GM18858 (cell line): ENCODE measurements at regions not wholly inside any gene's neighbourhood (a gene's known extent, or its start where the extent isn't known, plus 50 kb on each side); places are given as distances from the start of the nearest gene placed in this dataset.

Source experiments
- ATAC-seq: cut with Tn5 transposase; IDR thresholded peaks from one replicate; pipeline ENCODE4 v1.9.1; 2021; ENCODE audit not compliant: unreplicated experiment

GRCh38 chr13:91189506-91189905 is 158.0 kb upstream of the MIR17HG start:
- ATAC-seq = no peak

- ATAC-seq = no peak
Measured at GRCh38 chr13:91193358-91193757, 154.1 kb upstream of the MIR17HG start.

- ATAC-seq = no peak
Measured at GRCh38 chr13:91195789-91196188, 151.7 kb upstream of the MIR17HG start.

GRCh38 chr13:91196958-91197357 is 150.5 kb upstream of the MIR17HG start:
- ATAC-seq = peak; percentile 85

GRCh38 chr13:91199866-91200265 is 147.6 kb upstream of the MIR17HG start:
- ATAC-seq = no peak

- ATAC-seq = no peak
Measured at GRCh38 chr13:91200486-91200885, 147.0 kb upstream of the MIR17HG start.

GRCh38 chr13:91203430-91203829 is 144.1 kb upstream of the MIR17HG start:
- ATAC-seq = no peak

GRCh38 chr13:91207261-91207660 is 140.2 kb upstream of the MIR17HG start:
- ATAC-seq = no peak

- no peak for ATAC-seq
Measured at GRCh38 chr13:91211510-91211909, 136.0 kb upstream of the MIR17HG start.

- ATAC-seq = no peak
Measured at GRCh38 chr13:91212231-91212630, 135.3 kb upstream of the MIR17HG start.

- no peak for ATAC-seq
Measured at GRCh38 chr13:91214031-91214430, 133.5 kb upstream of the MIR17HG start.

- no peak for ATAC-seq
Measured at GRCh38 chr13:91216928-91217700, 130.4 kb upstream of the MIR17HG start.

- ATAC-seq = no peak
Measured at GRCh38 chr13:91219201-91219600, 128.3 kb upstream of the MIR17HG start.

GRCh38 chr13:91220872-91221271 is 126.6 kb upstream of the MIR17HG start:
- ATAC-seq = no peak

- ATAC-seq = no peak
Measured at GRCh38 chr13:91228108-91228507, 119.4 kb upstream of the MIR17HG start.

GRCh38 chr13:91228940-91229339 is 118.5 kb upstream of the MIR17HG start:
- no peak for ATAC-seq

GRCh38 chr13:91232716-91233115 is 114.8 kb upstream of the MIR17HG start:
- ATAC-seq = no peak

- ATAC-seq = no peak
Measured at GRCh38 chr13:91233291-91233690, 114.2 kb upstream of the MIR17HG start.

GRCh38 chr13:91236182-91236581 is 111.3 kb upstream of the MIR17HG start:
- no peak for ATAC-seq

- ATAC-seq = no peak
Measured at GRCh38 chr13:91236921-91237320, 110.6 kb upstream of the MIR17HG start.

GRCh38 chr13:91238036-91238435 is 109.5 kb upstream of the MIR17HG start:
- peak; percentile 57 for ATAC-seq

GRCh38 chr13:91240341-91240740 is 107.1 kb upstream of the MIR17HG start:
- ATAC-seq = no peak
